ENCODE measurements at regions not wholly inside any gene's neighbourhood (a gene's known extent, or its start where the extent isn't known, plus 50 kb on each side); places are given as distances from the start of the nearest gene placed in this dataset.

DNA sequence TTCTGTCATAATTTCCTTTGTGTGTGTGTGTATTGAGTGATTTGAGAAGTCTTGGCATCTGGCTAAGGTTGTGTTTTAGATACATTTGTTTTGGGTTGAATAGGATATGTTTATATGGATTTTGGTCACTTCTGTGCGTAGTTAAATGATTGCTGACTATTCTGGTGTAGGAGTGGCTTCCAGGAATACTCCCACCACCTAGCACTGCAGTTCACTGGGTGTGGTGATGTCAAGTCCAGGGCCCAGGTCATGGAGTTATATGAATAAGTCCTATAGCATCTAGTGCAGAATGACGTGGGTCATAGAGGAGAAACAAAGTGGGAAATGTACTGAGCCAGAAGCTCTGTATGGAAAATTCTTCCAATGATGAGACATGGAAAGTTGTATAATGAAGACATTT is 465.4 kb upstream of the CCL2 start:
- no peak for DNase-seq

DNA sequence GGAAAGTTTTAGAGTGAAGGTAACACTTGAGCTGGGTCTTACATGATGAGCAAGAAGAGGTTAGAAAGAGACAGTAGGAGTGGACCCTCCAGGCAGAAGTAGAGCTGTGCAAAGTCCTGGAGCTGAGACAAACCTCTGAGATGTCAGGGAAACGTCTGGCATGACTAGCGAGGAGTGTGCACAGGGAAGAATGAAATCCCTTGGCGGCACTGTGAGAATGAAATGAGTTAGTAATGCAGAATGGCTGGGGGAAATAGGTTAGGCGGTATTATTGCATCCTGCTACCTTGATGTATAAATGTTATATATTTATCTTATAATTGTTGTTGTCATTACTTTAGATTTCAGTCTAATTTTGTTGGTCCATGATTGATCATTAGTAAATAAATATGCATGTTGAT is 457.9 kb upstream of the CCL2 start:
- no peak for DNase-seq

DNA sequence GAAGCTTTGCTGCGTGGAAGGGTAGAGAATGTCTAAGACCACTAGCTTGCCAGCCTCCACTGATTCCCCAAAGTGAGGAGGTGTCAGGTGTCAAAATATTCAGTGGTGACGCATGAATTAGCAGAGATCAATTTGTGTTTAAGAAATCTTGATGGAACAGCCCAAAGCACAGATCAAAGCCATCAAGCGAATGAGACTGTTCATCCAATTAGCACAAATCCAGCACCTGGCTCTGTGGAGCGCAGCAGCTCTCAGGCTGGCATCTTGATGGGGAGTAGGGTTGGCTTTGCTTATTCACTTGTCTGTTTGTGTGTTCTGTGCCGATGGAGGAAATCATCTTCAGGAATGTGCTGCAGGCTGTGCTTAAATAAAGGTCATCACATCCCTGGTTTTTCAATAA is 456.8 kb upstream of the CCL2 start:
- DNase-seq: no peak

DNA sequence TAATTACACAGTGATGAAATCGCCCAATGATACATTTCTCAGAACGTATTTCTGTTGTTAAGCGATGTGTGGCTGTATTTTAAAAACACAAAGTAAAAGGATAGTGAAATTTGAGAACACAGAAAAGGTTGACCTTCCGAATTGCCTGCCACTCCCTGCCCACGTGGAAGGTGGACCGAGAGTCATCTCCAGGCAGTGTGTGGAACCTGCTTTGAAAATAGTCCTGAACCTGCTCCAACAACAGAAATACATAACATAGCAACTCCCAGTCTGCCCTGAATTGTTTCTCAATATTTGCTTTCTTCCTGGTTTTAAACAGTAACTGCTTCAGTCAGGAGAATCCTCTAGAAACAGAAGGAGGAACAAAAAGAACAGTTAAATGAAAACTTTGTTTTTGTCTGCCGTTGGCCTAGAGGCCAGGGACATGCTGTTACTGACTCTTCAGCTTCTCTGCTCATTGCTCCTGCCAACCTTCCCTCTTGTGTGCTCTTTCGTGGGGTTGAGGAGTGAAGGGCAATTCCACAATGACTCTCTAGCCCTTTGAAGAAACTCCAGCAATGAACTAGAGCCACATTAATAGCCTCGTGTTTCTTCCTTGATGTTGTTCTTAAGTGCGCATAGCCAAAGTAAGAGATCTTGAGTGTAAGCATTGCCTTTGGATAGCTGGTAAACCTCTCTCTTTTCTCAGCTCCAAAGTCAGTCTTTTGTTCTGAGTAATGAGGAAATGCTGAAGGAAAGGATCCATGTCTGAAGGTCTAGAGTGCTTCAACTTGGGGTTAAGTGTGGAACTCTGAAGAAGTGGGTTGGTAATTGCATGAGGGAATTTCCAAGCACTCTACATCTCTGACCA is 452.5 kb upstream of the CCL2 start:
- no peak for DNase-seq

DNA sequence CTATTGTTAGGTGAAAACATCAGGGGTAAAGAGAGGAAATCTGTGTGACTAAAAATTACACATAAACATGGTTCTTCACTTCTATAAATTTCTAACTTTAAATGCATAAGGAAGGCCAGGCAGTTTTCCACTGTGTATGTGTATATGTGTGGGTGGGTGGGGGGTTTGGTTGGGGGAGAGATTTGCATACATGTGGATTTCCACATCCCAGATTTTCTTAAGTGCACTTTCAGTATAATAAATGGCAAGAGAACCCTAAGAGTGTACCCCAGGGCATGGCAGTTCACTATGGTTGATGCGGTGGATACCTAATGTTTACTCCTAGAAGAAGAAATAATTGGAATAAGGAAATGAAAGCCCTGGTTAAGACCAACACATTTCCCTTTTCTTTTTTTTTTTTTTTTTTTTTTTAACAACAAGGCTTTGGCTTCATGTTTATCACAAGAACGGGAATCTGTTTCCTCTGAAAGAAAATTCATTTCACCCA is 451.8 kb upstream of the CCL2 start:
- DNase-seq: no peak

DNA sequence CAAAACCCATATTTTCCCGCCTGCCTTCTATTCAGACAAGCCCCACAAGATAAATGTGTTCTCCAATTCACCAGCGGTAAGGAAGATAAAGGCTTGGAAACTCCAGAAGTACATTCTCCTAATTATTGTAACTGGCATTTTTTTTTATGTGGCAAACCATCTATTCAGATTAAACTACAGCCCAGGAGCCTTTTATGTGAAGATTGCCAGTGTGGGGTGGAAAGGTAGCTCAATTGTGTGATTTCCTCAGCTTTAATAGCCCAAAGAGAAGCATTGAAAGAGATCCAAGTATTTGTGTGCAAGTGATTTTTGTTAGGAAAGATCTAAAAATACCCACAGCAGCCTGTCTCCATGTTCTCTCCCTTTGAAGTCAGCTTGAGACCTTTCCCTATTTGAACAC is 451.4 kb upstream of the CCL2 start:
- DNase-seq: no peak

DNA sequence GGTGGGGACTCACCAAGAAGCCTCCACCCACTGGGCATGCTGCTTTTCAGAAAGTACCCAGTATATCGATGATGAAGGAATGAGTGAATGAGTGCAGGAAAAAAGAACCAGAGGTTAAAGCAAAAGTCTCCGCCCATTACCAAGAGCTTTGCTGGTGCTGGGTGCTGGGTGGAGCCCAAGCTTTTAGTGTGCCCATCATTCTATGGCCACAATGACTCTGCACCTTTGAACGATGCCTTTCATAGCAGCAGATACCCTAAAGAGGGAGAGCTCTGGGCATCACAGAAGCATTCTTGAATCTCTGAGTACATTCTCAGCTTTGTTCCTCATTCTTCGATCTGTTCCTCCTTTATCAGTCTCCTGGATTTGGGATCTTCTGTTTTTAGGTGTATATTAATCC is 450.7 kb upstream of the CCL2 start:
- no peak for DNase-seq

DNA sequence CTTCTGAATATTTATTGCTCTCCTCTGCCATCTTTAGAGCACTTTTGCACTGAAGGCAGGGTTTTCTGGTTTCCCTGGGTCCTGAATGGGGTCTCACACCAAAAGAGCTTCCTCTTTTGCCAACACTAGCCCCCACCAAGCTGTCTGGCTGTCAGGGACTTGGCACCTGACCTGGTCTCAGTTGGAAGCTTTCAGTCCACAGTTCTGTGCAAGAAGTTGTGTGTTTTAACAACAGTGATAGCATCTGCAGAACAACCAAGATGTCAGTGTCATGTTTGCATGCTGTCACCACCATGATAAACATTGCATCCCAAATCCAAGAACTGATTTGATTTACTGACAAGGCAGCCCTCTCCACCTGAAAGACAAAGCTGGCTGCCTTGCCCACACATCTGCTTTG is 448.5 kb upstream of the CCL2 start:
- no peak for DNase-seq

DNA sequence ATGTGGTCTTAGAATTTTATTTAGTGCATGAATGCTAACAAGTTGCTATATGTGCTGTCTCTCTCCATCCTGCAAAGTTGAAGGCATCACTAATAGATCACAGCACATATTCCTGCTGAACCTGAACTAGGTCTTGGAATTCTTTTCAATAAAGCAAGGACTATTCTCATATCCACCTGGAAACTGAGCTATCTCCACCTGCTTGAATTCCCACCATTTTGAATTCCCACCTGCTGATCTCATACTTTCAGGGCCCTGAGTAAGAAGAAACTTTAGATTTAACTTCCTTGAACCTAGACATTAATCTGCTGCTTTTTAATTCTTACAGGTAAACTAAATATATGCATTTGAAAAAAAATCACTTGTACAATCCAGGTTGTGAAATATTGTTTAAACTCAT is 445.3 kb upstream of the CCL2 start:
- DNase-seq: no peak

DNA sequence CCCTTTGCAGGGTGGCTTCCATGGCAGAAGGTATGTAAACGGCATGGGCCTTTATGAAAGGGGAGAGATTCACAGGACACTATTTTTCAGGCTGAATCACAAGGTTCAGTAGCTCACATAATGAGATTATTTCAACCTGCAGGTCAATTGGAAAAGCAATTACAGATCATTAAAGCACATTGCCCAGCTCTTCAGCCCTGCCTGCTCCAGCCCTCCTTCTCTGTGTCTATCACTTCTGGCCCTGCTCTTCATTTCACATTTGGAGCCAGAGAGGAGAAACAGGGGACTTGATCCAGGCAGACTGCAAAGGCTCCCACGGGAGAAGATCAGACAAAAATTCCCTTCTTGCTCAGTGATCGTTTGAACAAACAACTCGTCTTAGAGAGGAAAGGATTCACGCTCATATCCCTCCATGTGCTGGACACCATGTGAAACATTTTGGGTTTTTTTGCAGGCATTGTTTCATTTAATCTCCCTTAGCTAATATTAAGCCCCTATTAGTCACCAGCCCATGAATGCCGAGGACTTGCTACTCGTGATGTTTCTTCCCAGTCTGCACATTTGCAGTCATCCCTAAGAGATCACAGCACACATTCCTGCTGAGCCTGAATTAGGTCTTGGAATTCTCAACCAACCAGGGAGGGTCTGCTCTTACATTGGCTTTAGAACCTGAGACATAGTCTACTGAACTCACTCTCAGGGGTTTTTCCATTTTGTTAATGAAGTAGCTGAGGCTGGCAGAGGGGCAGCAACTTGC is 443.9 kb upstream of the CCL2 start:
- DNase-seq: no peak

DNA sequence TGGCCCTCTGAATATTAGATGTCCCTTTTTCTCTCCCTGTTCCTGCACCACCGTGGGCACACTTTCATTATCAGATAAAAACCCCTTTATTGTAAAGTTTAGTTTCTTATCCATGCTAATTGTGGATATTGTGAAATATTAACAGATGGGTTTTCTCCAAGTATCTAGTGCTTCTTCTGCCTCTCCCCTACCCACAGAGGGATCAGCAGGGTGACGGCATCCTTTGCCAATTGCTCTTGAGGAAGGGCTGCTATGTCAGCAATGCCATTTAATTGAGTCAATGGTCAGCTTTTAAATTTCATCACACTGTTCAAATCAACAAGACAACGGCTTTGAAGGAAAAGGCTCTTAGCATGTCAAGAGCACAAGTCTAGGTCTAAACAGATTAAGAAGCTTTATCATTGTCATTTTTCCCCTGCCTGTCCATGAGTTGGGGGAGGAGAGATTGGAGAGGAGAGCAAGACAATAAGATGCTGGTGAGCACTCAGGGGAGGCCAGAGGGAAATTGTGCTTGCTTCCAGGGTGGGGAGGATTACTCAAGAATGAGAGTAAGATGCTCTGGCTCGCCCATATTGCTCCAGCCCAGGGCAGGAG is 443.0 kb upstream of the CCL2 start:
- DNase-seq: no peak

DNA sequence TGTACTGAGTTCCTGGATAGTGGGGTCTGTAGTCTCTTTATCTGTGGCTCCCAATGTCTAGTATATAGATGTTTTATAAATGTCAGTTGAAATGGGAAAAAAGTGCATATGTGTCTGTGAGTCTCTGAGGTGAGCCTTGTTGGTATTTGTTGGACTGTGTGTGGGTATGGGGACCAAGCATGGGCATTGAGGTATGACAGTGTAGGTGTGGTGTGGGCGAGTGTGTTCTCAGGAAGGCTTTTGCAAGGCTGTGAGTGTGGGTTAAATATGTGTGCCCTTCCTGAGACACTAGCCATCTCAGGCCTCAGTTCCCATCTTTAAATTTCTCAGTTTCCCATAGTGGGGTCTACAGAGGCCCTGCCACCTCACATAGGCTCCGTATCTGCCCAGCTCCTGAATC is 440.2 kb upstream of the CCL2 start:
- DNase-seq: no peak

DNA sequence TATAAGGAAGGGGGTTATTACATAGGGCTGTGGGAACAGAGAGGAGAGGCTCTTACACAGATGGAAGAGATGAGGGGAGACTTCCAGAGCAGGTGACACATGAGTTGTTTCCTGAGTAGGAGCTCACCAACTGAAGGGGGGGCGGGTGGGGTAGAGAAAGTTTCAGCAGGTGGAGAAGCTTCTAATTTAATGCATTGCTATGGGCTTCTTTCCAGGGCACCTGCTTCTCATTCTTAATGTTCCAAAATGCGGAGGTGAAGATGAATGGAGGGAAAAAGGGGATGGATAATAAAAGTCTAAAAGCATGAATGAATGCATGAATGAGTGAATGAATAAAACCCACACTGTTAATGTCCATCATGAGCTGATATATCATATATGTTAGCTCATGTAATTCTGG is 439.0 kb upstream of the CCL2 start:
- no peak for DNase-seq

DNA sequence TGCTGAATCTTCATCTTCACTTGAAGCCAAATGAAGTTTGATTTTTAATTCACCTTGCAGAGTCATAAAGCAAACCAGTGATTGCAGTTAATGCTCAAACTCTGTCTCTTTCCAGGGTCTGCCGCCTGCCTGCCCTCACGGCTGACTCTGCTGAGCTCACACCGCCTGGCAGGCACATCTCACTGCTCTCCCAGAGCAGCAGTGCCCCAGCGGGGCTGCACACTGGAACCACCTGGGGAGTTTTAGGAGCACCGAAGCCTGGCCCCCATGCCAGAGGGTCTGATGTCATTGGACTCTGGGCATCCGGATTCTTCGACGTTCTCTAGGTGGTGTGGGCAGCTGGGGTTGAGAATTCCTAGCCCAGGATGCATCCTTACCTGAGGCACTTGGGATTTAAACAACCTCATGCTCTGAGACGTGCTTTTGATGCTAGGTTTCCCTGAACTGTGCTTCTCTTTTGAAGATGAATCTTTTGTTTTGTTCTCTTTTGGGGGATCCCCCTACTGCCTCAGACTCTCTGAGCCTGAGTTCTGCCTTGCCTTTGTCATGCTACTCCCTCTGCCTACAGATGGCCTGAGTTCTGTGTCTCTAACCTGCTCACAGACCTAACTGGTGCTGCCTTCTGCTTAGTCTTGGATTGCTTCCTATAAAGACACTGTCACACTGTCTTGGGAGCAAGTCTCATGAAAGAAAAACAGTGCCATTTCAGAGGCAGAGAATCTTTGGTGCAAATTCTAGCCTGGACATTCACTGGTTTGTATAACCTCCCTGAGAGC is 438.1 kb upstream of the CCL2 start:
- no peak for DNase-seq

DNA sequence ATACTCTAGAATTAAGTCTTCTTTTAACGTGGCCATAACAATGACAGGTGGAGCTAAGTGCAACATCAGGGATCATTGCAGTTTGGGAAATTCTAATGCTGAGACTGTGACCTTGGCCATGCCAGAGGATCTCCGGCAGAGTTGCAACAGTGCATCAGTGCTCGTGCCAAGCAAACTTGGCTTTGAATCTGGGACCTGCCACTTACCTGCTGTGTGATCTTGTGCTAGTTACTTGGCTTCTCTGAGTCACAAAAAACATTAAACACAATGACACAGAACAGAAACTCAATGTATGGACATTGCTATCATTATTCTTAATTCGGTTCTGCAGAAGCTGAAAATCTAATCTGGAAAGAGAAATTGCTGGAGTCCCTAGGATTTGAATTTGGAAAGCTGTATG is 435.5 kb upstream of the CCL2 start:
- no peak for DNase-seq

DNA sequence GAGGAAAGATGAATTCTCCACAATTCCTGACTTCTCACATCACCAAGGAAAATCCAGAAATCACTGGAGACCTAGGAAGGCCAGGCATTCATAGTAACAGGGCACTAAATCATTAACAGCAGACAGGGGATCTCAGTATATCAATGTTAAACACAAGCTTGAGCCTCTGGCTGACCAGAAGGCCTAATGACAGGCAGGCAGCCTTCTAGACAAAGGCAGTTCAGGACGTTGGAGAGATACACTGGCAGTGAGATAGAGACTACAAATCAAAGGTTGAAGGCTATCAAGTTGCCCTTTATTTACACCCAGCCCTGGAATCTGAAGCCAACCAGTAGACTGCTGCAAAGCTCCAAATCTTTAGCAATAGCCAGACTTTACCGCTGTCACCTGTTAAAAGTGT is 422.8 kb upstream of the CCL2 start:
- DNase-seq: no peak

DNA sequence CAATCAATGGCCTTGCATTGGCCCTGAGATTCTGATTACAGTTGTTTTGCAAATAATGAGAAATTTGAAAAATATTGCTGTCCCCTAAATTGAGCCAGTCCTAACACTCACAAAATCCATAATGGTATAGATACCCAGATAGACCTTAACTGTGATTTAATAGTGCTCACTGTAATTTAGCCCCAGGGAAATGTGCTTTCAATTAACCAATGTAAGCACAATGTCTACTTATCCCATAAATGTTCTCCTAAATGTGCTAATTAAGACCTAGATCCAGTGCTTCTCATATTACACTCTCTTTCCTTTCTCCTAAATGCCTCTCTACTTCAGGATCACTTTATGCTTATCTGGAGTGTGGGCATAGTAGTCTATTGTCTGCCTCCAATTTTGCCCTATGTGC is 417.8 kb upstream of the CCL2 start:
- no peak for DNase-seq

DNA sequence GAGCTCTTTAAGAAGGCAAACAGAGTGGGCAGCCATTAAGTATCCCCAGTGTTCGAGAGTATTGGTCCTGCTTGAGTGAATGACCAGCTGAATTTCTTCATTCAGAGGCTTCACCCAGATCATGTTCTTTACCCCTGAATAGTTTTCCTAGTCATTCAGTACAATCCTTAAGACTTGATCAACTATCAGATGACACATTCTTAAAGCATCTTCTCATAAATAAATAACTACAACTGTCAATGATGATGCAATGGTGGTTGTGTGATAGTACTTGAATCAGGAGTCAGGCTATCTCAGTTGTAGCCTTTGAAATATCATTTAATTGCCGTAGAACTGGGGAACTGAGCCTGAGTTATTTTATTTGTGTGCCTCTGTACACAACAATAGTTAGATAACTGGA is 416.8 kb upstream of the CCL2 start:
- no peak for DNase-seq

DNA sequence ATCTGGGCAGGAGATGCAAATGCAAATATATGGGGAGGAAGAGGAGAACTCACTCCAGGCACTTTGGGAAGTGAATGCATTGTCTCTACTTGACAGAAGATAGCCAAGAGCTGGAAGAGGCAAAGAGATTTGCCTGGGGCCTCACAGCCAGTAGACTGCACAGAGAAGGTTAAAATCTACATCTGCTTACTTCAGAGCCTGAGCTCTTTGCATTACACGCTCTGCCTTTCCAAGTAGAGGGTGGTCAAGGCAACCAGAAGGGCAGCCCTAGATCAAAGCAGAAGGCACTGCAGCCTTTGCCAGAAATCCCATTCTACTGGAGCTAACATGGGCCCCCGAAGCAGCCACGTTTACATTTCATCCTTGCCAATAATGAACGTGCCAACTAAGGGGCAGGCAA is 407.2 kb upstream of the CCL2 start:
- no peak for DNase-seq

DNA sequence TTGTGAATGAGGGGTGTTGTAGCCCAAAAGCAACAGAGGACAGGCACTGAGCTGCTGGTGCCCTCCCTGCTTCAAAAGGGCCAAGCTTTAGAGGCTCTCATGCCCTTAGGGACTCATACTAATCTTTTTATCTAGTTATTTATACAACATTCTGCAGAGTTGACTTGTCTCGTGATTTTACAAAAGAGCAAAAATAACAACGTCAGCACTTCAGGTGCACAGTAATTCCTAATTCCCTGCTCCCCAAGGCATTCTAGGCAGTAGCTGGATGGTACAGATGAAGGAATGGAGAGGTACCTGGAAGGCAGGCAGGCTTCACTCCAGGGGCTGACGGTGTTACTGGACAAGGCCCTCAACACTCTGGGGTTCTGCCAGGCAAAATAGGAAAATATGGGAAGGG is 406.7 kb upstream of the CCL2 start:
- DNase-seq: no peak

DNA sequence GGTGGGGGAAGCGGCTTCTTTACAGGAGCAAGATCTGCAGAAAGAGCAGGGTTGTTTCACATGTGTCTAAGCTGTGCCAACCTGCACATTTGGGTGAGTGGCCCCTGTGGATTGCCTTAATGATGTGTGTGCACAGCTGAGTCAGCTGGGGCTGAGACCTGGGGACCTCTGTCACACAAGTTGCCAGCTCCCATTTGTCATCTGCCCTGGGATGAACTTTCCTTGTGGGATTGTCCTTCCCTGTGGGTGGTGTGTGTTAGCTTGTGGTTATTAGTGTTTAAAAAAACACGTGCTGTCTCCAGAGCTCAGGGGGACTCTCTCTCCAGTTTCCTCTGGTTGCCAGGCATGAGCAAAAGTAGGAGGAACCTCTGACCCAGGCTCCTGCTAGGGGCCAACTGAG is 400.5 kb upstream of the CCL2 start:
- DNase-seq: no peak

DNA sequence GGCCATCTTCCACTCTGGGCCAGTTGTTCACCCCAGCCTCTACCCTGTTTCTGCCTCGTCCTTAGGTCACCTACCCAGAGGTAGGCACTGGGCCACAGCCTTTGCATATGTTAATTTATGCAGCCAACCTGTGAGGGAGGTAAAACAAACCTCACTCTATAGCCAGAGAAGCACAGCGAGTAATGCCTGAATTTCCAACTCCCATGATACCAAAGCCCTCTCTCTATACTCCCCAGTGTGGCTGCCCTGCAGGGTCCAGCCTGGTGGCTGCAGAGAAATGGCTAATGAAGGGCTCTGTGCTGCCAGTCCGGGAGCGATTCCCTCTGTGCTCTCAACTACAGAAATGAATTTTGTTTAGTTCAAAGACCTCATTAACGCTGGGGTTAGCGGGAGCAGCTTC is 397.0 kb upstream of the CCL2 start:
- no peak for DNase-seq

DNA sequence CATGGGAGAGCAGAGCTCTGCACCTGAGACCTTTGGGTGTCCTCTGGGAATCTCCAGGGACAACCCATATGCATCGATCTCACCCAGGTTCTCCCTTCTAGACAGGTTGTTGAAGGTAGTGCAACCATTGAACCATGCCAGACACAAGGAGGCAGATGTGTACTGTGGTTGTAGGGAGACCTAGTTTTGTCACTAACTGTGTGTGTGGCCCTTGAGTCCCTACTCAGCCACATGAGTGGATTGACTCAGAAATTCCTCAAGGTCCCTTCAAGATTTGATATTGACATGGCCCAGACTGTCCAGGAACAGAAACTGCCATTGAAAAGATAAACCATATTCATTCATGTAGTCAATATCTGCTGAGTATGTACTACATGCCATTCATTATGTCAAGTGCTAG is 396.4 kb upstream of the CCL2 start:
- DNase-seq: no peak
